Posterior cingulate gyrus (tissue), 11 donors: ENCODE measurements at regions not wholly inside any gene's neighbourhood (a gene's known extent, or its start where the extent isn't known, plus 50 kb on each side); places are given as distances from the start of the nearest gene placed in this dataset.
"Not testable (repeated sequence)": the region's sequence is repeated elsewhere in the genome, so short reads cannot be mapped to it uniquely, and the experiment has no call there.

ENCODE experiments used
- DNase-seq, 10 donors: peaks; one replicate each; pipeline versions ENCODE4 v3.0.0 to v3.0.0-alpha.2; 2020 to 2021; ENCODE audit warnings: mixed read lengths in 3 of 10
- intact Hi-C: fragments of 100-400 bp; cut with DNase I; formaldehyde crosslinking; loops from one replicate; pipeline ENCODE4 v1.15.1; 2023

DNA sequence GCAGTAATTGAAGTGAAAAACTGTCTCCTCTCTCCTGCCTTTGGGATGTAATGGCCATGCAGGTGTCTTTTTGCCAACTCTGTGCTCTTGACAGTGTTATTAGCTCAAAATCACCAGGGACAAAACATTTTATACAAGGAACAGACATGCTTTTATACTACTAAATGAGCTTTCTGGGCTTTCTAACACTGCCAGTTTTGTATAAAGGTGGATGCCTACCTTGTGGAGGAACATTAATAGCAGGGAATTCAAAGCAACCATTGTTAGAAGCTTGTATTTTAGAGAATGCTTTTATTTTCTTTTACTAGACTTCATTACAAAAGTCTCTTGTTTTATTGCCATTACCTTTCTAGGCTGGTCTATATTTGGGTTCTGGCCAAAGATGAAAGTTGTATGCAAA is 54.7 kb upstream of the ARSJ start:
- DNase-seq: no peak
- intact Hi-C loops: no loop called here

DNA sequence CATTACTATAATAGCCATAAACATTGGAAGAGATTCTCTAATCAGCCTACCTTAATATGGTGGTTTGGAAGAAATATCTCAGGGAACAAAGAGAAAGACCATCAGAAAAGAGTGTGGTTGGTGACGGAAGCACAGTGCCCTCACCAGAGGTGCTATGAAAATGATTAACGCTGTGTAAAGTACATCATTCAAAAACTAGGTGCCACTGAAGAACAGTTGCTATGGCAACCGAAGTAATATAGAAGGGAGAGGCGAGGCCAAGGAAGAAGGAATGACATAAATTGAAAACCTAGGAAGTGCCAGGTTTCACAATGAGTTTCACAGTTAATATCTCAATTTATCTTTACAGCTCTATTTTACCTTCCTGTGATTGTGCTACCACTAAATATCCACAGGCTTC is 57.0 kb upstream of the ARSJ start:
- intact Hi-C loops: no loop called here
- DNase-seq: no peak

DNA sequence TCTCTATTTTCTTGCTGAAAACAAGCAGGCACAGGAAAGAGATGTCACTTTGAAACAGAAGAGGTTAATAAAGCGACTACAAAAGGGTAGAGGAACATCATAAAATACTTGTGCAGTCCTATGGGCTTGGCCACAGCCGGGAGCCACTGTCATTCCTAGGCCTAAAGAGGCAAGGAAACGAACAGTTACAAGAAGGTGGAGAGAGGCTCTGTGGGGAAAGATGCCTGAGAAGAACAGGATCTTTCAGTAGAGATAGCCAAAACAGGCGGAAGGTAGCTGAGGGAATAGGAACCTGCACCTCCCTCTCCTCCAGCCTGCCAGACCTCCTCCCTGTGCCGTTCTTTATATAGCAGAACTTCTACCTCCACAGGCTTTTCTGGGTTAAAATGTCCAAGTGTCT is 57.4 kb upstream of the ARSJ start:
- intact Hi-C loops: no loop called here
- peak in 1 of 10 donors; percentile 62 for DNase-seq

DNA sequence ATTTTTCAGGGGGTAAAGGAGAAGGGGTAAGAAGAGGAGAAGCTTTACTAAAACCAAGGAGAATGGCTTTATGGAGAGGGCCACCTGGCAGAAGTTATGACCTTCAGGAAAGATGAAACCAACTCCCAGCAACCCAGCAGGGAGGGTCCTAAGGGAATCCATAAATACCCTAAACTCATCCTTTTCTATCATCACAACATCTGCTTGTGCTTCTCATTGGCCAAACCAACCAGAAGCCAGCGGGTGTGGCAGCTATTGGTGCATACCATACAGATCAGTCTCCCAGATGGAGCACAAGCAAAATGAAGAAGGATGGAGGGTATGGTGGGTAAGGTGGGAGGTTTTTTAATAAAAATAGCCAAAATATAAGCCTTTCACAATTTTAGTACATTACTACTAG is 58.5 kb upstream of the ARSJ start:
- intact Hi-C loops: no loop called here
- no peak for DNase-seq

DNA sequence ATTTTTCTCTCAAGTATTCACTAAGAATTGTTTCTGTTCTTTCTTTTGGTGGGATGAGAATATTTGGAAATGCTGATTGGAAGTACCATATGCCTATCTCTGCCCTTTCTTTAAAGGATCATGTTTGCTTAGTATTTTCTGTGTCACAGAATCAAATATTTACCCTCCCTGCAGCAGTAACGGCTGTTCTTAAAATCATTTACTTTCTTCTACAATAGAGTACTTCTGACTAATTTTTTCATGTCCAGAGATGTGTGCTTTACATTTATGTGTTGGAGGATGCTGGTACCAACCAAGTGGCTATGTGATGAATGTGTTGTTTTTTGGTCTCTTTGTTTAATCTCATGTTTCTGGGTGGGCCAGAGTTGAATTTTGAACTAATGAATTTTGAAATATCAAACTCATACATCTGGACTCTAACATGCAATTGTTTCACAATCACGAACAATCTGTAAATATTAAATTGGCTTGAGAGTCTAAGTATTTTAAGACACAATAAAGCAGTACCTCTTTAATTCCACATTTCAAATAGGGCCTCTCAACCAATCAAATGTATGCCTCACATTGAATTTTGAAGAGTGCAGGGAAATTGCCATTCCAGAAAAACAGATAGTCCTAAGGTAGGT is 59.4 kb upstream of the ARSJ start:
- DNase-seq: no peak
- intact Hi-C loops: no loop called here

DNA sequence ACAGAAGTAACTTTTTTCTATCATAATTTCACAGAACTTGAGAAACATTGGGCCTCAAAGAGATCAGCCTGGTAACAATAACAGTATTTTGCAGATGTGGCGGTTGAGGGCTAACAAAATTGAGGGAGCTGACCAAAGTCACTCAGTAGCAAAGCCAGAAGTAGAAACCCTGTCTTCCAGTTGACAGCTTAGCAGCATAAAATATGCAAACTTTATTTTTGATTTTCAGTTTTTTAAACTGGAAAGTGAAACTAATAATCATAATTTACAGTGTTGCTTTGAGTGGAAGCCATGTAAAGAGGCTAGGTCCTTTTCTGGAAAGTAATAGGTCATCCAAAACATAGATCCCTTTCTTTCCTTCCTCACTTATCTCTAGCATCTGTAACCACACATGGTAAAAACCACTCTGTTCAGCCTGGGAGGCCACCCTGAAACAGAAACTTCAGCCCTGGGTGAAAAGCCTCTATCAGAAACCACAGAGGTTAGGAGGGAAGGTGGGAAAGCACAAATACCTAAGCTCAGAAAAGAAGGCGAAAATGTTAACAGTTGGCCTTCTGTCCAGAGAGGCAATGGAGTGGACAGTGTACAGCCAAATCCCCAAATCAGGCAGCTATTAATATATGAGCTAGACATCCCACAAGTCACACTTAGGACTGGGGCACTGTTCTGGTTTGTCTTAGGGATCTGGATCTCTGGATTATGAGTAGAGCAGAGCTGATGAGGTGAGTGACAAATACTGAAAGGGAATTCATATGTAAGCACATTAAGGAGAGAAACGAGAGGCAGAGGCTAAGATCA is 61.1 kb upstream of the ARSJ start:
- DNase-seq: no peak

DNA sequence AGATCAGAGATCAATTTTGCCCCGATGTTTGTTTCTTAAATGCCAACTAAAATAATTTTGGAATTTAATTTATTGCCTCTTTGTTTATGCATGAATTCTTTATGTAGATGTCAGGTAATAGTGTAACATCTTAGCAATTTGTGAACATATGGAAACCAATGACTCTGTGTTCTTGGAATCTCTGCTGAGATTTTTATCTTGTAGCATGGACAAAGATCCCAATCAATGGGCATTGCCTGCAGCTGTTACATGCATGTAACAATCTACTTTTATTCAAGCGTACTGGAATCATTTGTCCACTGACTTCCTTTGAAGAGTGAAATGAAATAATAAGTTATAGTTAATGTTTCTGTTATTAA is 61.6 kb upstream of the ARSJ start:
- intact Hi-C loops: no loop called here
- DNase-seq: no peak

More for the DNA sequence above, 61.1 kb upstream of the ARSJ start:
- intact Hi-C loops: no loop called here

DNA sequence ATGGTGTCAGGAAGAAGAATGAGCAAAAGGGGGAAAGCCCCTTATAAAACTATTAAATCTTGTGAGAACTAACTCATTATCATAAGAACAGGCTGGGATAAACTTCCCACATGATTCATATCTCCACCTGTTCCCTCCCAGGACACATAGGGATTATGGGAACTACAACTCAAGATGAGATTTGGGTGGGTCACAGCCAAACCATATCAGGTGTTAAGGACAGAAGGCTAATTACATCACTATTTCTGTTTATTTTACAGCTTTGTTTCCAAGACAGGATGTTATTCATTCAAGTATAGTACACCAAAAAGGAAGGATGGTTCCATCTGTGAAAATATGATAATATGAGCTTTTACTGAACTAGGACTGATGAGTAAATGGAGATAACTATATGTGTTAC is 63.7 kb upstream of the ARSJ start:
- intact Hi-C loops: no loop called here

DNA sequence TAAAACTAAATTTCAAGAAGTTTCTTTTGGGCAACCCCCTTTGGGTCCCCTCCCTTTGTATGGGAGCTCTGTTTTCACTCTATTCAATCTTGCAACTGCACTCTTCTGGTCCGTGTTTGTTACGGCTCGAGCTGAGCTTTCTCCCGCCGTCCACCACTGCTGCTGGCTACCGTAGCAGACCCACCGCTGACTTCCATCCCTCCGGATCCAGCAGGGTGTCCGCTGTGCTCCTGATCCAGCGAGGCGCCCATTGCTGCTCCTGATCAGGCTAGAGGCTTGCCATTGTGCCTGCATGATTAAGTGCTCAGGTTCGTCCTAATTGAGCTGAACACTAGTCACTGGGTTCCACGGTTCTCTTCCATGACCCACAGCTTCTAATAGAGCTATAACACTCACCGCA is 64.9 kb upstream of the ARSJ start:
- DNase-seq: peak in 1 of 10 donors; percentile 71
- intact Hi-C loops: not testable (repeated sequence)

More for the DNA sequence above, 63.7 kb upstream of the ARSJ start:
- no peak for DNase-seq

DNA sequence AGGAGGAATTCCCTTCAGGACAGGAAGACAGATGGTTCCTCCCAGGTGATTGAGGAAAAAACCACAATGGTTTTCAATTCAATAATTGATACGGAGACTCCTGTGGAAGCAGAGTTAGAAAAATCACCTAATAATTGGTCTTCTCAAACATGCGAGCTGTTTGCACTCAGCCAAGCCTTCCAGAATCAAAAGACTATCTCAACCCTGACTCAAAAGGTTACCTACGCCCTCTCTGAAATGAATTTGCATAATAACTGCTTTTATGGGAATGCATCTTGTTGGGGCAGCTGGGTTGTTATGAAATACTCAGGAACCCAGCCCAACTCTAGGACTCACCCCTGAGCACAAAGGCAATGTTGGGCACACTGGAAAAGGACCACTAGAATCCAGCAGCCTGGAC is 66.9 kb upstream of the ARSJ start:
- no peak for DNase-seq
- intact Hi-C loops: no loop called here

DNA sequence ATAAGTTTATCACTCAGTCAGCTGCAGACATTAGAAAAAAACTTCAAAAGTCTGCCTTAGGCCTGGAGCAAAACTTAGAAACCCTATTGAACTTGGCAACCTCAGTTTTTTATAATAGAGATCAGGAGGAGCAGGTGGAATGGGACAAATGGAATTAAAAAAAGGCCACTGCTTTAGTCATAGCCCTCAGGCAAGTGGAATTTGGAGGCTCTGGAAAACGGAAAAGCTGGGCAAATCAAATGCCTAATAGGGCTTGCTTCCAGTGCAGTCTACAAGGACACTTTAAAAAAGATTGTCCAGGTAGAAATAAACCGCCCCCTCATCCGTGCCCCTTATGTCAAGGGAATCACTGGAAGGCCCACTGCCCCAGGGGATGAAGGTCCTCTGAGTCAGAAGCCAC is 68.7 kb upstream of the ARSJ start:
- DNase-seq, intact Hi-C loops: not testable (repeated sequence)

DNA sequence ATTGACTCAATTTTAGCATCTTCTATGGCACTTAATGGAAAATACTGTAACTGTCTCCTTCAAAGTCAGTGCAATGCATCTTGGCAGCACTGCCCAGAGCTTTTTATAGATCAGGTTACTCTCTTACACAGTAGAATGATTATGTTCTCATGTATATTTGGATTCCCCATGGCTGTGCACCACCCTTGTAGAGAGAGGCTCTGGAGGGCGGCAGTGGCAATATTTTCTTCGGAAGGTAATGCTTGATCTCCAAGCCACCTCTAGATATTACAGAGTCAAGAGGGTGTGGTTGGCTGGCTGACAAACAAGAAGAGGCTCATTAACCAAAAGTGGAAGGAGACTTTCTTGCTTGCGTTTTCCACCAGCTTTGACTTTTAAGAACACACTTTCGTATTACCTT is 72.8 kb upstream of the ARSJ start:
- DNase-seq: no peak
- intact Hi-C loops: no loop called here

DNA sequence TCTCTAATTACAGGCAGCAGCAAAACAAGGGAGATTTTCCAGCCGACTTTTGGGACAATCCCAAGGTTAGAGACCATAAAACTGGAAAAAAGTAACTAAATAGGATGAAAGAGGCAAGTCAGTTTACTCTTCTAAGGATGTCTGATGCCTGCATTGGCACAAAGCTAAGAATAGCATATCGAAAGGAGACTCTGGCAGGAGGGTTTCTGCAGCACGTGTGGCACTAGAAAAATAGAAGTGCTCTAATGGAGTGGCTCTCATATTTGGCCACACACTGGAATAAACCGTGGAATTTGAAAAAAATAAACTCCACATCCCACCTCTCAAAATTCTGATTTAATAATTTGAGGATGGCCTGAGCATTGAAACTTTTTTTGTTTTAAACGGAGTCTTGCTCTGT is 77.2 kb upstream of the ARSJ start:
- no peak for DNase-seq
- intact Hi-C loops: no loop called here

DNA sequence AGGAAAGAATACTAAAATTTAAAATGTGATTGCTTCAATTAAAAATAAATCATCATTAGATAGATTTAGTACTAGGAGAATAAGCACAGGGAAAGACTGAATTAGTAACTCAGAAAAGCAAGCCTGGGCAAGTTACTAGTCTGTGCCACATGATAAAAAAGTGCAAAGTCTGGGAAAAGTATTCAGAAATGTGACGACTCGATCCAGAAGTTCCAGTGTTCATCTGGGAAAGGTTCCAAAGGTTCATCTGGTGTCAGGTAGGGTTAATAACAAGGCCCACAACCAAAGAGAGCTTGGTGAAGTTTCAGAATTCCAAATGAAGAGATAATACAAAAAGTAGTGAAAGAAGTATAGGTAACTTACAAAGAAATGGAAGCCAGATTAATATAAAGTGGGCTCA is 78.3 kb upstream of the ARSJ start:
- intact Hi-C loops: no loop called here
- no peak for DNase-seq

DNA sequence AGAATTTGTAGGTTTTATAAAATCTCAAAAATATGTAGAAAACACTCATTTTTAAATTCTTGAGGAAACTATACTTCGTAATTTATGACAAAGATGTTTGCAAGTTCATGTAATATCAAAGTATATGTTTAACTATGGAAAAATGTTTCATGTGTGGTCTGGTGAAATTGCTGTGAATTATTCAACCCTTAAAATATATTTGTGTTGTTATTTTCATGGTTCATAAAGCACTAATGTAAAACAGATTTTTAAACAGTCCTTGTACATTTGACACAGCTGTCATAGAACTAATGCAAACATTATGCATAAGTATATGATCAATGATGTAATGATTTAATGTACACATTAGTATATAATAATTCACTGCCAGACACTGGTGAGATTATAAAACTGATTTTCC is 83.1 kb upstream of the ARSJ start:
- intact Hi-C loops: no loop called here
- no peak for DNase-seq

DNA sequence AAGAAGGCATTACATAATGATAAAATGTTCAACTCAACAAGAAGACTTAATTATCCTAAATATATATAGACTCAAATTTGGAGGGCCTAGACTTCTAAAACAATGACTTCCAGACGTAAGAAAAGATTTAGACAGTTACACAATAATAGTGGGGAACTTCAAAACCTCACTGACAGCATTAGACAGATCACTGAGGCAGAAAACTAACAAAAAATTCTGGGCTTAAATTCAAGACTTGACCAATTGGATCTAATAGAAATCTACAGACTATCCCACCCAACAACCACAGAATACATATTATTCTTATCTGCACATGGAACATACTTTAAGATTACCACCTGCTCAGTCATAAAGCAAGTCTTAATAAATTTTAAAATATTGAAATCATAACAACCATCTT is 93.3 kb upstream of the ARSJ start:
- intact Hi-C loops: no loop called here
- no peak for DNase-seq

DNA sequence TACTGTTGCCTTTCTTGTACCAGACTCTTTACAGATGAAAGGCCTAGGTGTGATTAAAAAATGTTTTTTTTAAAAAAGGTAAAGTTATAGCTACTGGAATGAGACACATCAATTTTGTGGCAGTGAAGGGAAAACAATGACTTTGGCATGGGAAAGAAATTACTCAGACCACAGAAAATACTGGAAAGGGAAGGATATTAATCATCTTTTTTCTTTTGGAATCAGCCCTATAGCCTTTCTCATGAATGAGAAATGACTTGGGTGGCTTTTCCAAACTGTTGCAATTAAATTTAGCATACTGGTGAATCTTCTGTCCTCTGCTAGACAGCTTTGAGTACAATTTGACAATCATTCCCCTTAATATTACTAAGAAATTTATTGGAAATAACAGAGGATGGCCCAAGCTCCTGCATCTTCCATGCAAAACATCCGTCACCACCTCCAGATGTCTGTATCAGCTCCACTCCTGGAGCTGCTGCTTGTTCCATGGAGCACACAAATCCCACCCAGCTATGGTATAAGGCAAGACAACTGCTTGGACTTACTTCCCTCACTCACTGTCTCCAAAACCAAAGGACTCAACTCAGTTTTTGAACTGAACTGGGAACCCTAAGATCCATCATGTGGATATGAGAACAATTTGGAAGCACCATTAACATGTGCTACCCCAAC is 97.6 kb upstream of the ARSJ start:
- no peak for DNase-seq
- intact Hi-C loops: no loop called here

DNA sequence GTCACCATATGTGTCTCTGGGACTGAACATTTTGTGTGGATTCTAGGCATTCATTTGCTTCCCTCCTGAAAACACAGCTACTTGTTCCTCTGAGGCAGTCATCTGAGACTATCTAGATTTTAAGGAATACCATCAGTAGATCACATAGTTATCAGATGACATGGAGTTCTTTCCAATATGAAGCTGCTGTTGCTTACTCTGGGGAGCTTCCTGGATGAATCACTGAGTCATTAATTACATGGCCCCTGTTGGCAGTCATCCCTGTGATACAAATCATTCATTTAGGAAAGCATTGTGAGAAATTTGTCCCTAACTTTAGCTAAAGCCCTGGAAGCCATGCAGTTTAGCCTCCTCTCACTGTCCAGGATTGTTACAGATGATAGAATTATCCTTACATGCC is 98.2 kb upstream of the ARSJ start:
- DNase-seq: no peak
- intact Hi-C loops: no loop called here

DNA sequence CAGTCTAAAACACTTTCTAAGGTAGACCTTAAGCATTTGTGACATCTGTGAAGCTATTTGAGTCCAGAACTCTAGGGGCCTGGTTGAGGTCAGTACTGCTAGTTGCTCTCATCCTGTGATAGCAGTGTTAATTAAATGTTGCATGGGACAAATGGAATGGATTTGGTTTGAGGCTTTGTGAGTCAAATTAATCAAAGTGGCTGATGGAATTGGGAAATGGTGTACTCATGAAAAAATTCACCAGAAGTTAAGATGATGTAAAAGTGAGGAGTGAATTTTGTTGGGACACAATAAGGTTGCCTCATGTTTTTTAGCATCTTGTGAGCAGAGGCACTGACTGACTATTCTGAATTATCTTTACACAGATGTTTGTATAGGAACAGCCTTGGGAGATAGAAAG is 99.2 kb upstream of the ARSJ start:
- intact Hi-C loops: no loop called here

DNA sequence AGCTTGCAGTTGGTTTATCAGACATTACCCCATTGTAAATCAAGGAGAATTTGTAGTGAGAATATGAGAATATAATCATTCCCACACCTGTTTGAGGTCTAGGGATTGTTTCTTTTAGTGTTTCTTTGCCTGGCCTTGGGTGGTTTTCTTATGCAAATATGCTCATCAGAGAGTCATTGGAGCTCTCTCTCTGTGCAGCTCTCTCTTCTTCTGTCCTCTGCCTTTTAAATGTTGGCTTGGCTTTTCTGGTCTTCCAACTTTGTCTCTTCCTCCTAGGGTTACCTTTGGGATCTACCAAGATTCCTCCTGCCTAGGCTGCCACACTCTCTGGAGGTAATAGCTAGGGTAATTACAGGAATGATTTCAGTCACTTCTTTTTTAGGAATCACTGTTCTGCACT is 102.3 kb upstream of the ARSJ start:
- DNase-seq: no peak
- intact Hi-C loops: no loop called here

More for the DNA sequence above, 99.2 kb upstream of the ARSJ start:
- DNase-seq: no peak

DNA sequence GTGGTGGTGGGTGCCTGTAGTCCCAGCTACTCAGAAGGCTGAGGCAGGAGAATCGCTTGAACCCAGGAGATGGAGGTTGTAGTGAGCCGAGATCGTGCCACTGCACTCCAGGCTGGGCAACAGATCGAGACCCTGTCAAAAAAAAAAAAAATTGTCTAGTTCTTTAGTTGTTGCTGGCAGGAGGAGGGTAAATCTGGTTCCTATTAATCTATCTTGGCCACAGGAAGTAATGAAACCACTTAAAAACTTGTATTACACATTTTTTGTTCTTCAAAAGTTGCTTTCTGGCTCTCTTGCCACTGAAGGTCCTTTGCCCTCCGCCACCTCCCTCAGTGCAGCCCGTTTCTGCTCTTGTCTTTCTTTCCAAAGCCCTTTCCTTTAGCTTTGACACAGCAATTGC is 102.9 kb upstream of the ARSJ start:
- DNase-seq: peak in 1 of 10 donors; percentile 24
- intact Hi-C loops: no loop called here
